ENCODE measurements at regions not wholly inside any gene's neighbourhood (a gene's known extent, or its start where the extent isn't known, plus 50 kb on each side); places are given as distances from the start of the nearest gene placed in this dataset.

GRCh38 chr2:129769185-129769991 is 210.1 kb upstream of the RAB6C start:
- DNase-seq: no peak

DNA sequence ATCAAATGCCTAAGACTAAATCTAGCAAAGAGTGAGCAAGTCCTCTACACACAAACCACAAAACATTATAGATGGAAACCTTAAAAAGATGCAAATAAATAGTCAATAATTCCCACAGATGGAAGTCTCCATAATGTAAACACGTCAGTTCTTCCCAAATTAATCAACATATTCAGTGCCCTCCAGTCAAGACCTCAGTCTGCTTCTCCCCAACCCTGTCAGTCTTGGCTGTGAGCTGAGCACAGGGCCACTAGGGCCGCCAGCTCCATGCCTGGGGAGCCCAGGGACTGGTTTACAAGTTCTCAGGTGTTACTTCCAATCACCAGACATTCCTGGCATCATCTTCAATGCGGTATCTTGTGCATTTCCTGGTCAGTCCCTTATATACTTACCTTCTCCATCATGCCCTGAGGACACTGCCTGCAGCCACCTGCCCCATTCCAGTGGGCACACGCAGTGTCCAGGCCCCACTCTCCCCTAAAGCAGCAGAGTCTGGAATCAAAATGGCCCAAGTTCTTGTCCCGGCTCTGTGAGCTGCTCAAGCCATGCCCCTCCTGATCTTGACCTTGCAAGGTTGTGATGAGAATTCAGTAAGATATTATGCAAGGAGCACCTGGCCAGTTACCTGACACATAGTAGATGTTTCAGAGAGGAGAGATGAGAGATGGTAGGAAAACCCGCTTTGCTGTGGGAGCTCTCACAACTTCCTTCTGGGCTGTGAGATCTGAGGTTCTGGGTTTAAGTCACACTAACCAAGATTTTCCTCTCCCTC is 207.9 kb upstream of the RAB6C start:
- DNase-seq: no peak

DNA sequence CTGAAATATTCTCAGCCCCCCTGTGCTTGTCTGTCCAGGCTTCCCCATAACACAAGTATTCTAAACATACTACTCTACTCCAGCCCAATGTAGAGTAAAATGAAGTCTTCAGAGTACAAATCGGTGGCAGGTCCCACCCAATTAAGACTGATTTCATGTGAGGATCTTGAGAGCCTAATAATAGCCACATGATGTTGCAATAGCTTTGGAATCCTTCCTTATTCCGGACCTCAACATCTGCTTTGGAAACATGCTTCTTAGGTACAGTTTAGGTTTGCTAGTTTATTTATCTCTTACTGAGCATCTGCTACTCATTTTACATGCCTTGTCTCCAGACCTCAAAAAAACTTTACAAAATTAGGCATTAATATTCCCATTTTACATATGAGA is 207.3 kb upstream of the RAB6C start:
- no peak for DNase-seq

GRCh38 chr2:129775952-129776653 is 203.4 kb upstream of the RAB6C start:
- DNase-seq: no peak

GRCh38 chr2:129777146-129777545 is 202.3 kb upstream of the RAB6C start:
- DNase-seq: no peak

DNA sequence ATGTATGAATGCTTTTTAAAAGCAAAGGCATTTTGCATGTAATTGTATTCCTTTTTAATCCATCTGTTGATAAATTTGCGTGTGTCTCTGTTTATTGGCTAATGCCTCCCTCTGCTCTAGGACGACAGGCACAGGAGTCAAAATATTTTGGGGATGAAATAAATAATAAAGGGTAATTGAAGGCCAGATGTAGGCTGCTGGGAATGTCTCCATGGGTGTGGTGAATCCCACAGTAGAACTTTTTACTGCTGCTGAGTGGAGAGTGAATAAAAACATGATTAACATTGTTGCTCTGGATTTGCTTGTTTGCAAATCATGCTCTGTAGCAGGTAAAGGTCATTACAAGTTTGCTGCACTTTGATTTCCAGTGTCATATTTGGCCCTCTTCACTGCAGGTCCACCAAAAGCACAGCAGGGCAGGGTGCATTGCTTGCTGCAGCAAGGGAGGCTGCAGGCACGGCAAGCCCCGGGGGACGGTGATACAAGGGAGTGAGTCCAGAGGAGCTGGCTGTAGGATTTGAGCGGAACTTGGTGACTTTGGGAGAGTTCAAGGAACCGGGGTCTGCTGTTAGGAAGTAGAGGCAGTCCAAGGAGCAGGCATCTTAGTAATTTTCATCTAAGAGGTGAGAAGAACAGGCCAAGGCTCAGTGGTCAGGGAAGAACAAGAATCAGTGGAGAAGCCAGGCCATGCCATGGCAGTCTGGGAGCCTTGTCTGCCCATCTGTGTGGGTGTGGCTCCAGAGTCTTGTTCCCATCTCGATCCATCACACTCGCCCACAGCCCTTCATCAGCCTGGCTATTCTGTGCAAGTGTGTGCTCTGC is 201.5 kb upstream of the RAB6C start:
- no peak for DNase-seq

GRCh38 chr2:129778584-129778877 is 200.9 kb upstream of the RAB6C start:
- DNase-seq: no peak

DNA sequence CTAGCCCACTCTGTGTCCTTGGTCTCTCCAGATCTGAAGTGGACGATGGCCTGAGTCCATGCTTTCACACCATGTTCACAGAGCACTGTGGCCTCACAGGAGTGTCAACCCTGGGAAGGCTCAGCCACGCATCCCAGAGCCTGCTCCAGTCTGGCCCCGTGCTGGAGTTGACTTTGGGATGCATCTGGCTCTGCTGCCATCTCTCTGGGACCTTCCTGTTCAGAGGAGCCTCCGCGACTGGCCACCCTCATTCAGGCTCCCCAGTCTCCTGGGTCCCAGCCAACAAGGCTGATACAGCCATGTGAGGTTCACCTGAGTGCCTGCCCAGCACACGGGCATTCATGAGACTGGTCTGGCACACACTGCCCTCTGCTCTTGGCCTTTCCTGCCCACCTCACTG is 199.7 kb upstream of the RAB6C start:
- no peak for DNase-seq

- DNase-seq: no peak
These were observed 198.9 kb upstream of the RAB6C start for GRCh38 chr2:129780316-129781270.

GRCh38 chr2:129781749-129782632 is 197.5 kb upstream of the RAB6C start:
- no peak for DNase-seq

GRCh38 chr2:129782633-129782990 is 196.9 kb upstream of the RAB6C start:
- DNase-seq: no peak

DNA sequence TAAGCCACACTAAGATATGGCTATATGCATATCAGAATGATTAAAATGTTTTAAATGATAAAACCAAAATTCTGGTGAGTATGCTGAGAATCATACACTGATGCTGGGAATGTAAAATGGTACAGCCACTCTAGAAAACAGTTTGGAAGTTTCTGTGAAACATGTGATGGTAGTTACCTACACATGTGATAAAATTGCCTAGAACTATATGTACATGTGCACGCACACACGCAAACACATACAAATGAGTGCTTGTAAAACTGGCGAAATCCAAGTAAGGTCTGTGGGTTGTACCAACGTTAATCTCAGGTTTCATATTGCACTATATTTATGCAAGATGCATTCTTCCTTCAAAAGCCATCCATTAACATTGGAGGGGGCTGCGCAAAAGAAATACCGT is 195.0 kb upstream of the RAB6C start:
- no peak for DNase-seq

GRCh38 chr2:129791712-129792111 is 187.8 kb upstream of the RAB6C start:
- DNase-seq: no peak

DNA sequence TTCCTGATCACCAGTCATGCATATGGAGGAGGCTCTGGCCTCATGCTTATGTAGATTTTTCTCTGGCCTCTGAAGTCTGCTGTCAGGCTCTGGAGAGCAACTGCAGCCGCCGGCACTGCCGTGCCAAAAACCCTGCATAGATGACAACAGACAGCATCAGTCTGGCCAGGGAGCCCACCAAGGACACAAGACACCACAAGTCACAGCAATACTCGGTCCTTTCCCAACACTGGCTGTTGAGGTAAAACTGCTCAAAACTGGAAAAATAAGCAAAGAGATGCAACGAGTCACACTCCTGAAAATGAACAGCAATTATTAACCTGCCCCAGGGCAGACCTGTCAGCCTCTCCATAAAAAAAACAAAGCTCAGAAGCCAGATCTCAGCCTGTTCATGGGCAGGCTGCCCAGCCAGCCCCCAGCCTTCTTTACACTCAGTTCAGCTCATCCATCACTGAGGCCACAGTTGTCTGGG is 186.0 kb upstream of the RAB6C start:
- no peak for DNase-seq

- DNase-seq: no peak
These were observed 185.3 kb upstream of the RAB6C start for GRCh38 chr2:129794116-129794515.

GRCh38 chr2:129794540-129794939 is 184.9 kb upstream of the RAB6C start:
- DNase-seq: no peak

DNA sequence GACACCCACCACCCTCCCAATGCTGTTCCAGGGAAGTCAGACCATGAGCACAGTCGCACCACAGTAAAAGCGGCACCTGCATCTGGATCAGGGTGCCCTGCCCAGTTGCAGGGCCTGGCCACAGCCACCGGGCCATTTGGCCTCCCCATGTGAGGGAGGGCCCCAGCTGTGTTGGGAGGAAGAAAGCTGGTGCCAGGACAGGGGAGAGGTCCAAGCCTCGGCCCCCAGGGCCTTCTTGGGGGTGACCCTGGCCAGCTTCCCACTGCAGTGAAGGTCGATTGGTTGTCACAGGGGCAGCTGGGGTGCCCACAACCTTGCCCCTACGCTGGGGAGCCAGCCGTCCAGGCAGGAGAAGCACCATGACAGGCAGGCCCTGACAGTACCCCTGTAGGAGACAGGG is 183.2 kb upstream of the RAB6C start:
- no peak for DNase-seq

DNA sequence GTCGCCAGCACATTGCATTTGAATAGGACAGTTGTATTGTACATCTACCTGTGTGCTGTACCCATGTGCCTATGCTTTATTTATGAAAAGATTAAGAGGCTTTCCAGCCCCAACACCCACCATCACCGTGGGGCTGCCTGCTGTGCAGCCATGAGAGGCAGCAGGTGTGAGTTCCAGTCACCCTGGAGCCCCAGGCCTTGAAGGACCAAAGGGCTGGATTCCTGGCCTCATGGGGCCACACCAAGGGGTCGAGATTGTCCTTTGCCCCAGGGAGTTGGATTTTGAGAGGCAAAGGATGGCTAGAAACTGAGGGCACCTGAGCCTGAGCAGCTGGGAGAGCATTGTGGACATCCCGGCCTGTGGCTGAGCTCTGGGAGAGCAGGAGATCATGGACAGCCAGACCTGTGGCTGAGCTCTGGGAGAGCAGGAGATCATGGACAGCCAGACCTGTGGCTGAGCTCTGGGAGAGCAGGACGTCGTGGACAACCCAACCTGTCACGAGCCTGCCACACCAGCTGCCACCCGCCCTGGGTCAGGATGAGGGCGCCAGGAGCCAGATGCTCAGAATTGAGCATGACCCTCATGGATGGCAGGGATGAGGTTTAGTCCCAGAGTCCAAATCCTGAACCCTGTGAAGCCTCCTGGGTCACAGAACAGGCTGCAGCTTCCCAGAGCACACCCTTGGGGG is 182.5 kb upstream of the RAB6C start:
- no peak for DNase-seq

GRCh38 chr2:129797489-129798300 is 181.8 kb upstream of the RAB6C start:
- no peak for DNase-seq

DNA sequence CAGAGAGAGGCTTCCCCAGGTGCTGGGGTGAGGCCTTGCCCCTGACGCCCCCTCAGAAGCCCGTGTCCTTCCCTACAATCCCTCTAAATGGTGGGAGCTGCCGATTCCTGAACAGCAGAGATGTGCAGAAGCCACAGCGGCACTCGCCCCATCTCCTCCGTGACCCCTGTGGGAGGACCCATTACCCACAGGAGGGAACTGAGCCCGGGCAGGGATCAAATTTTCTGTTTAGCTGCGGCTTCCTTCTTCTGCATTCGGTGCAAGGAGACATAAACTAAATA is 181.2 kb upstream of the RAB6C start:
- no peak for DNase-seq

All from 8988T (cell line).